Type B pancreatic cell (in vitro differentiated cells): ENCODE measurements at regions not wholly inside any gene's neighbourhood (a gene's known extent, or its start where the extent isn't known, plus 50 kb on each side); places are given as distances from the start of the nearest gene placed in this dataset.

Experiments
- DNase-seq: peaks from one replicate; pipeline ENCODE4 v3.0.0; 2021; ENCODE audit warnings: mixed read lengths; ENCODE audit not compliant: unreplicated experiment; ENCODE audit errors: extremely low spot score
- H3K27ac Mint-ChIP-seq: 2 replicates; pipeline ENCODE4 v1.8.0; 2021; ENCODE audit warnings: mild to moderate bottlenecking, mixed read lengths
- H3K27me3 Mint-ChIP-seq: 2 replicates; pipeline ENCODE4 v1.8.0; 2021; ENCODE audit warnings: mixed read lengths
- H3K36me3 Mint-ChIP-seq: 2 replicates; pipeline ENCODE4 v1.8.0; 2021; ENCODE audit warnings: mixed read lengths
- H3K4me1 Mint-ChIP-seq: one replicate; pipeline ENCODE4 v1.8.0; 2021; ENCODE audit warnings: mixed read lengths; ENCODE audit not compliant: unreplicated experiment
- H3K4me3 Mint-ChIP-seq: 2 replicates; pipeline ENCODE4 v1.8.0; 2021; ENCODE audit warnings: mild to moderate bottlenecking, mixed read lengths
- H3K9me3 Mint-ChIP-seq: 2 replicates; pipeline ENCODE4 v1.8.0; 2021; ENCODE audit warnings: mixed read lengths
- CTCF ChIP-seq: fragments of 200-600 bp; sonication (generic); conservative IDR thresholded peaks from 2 replicates; pipeline ENCODE4 v1.5.0; 2021; ENCODE audit warnings: antibody characterized with exemption, mild to moderate bottlenecking

- Mint-ChIP-seq H3K27me3 (no peaks in the 10 kb centered on the region), H3K4me3 (no peak overlapping the region), H3K27ac (no peak overlapping the region), H3K9me3 (no peaks in the 10 kb centered on the region), H3K4me1 (peaks cover 12% of the 10 kb centered on the region), H3K36me3 (no peaks in the 10 kb centered on the region)
- TF ChIP-seq CTCF: no peak
- no peak for DNase-seq
Observed at GRCh38 chr2:24439971-24440340, 51.1 kb upstream of the NCOA1 start.

- no peaks in the 10 kb centered on the region for H3K9me3 Mint-ChIP-seq
- no peak overlapping the region for H3K4me3 Mint-ChIP-seq
- H3K27me3 Mint-ChIP-seq: no peaks in the 10 kb centered on the region
- H3K27ac Mint-ChIP-seq: no peak overlapping the region
- no peak for TF ChIP-seq CTCF
- peaks cover 16% of the 10 kb centered on the region for H3K4me1 Mint-ChIP-seq
- H3K36me3 Mint-ChIP-seq: no peaks in the 10 kb centered on the region
- no peak for DNase-seq
Observed at GRCh38 chr2:24439280-24439970, 51.6 kb upstream of the NCOA1 start.

- H3K9me3 Mint-ChIP-seq: no peaks in the 10 kb centered on the region
- H3K4me3 Mint-ChIP-seq: no peak overlapping the region
- H3K4me1 Mint-ChIP-seq: peaks cover 16% of the 10 kb centered on the region
- DNase-seq: no peak
- H3K27ac Mint-ChIP-seq: no peak overlapping the region
- H3K36me3 Mint-ChIP-seq: no peaks in the 10 kb centered on the region
- no peaks in the 10 kb centered on the region for H3K27me3 Mint-ChIP-seq
- no peak for TF ChIP-seq CTCF
Observed at GRCh38 chr2:24438106-24438505, 52.9 kb upstream of the NCOA1 start.

- H3K27me3 Mint-ChIP-seq: no peaks in the 10 kb centered on the region
- H3K9me3 Mint-ChIP-seq: no peaks in the 10 kb centered on the region
- TF ChIP-seq CTCF: no peak
- peak overlapping the region; percentile 32 for H3K4me3 Mint-ChIP-seq
- H3K4me1 Mint-ChIP-seq: peaks cover 16% of the 10 kb centered on the region
- H3K27ac Mint-ChIP-seq: no peak overlapping the region
- DNase-seq: no peak
- no peaks in the 10 kb centered on the region for H3K36me3 Mint-ChIP-seq
Observed at GRCh38 chr2:24435391-24436316, 55.4 kb upstream of the NCOA1 start.

GRCh38 chr2:24434541-24434940, 56.5 kb upstream of the NCOA1 start:
- no peaks in the 10 kb centered on the region for H3K27me3 Mint-ChIP-seq
- H3K9me3 Mint-ChIP-seq: no peaks in the 10 kb centered on the region
- no peak for TF ChIP-seq CTCF
- H3K27ac Mint-ChIP-seq: no peak overlapping the region
- H3K4me3 Mint-ChIP-seq: no peak overlapping the region
- peaks cover 16% of the 10 kb centered on the region for H3K4me1 Mint-ChIP-seq
- no peak for DNase-seq
- no peaks in the 10 kb centered on the region for H3K36me3 Mint-ChIP-seq
